HT1080 (cell line): ENCODE measurements at regions not wholly inside any gene's neighbourhood (a gene's known extent, or its start where the extent isn't known, plus 50 kb on each side); places are given as distances from the start of the nearest gene placed in this dataset.
"Not testable (repeated sequence)": the region's sequence is repeated elsewhere in the genome, so short reads cannot be mapped to it uniquely, and the experiment has no call there.

Source experiments
- DNase-seq: peaks from one replicate; pipeline ENCODE4 v3.0.0-alpha.2; 2015; ENCODE audit warnings: low read depth

DNA sequence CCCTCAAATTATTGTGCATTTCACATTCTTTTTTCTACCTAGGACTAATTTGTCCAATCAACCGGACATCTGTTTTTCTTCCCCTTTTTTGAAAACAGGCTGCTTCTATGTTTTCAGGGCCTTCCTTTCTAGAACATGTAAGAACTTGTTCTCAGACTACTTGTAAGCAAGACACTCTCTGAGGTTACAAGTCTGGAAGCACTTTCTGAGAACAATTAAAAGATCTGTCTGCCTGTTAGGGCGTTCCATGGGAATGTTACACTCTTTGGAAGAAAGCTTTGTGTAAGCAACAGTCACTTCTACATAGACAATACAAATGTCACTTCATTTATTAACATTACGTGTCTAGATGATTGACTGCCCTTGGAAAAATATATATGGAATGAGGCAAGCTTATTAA, 50.9 kb upstream of the HSPB3 start:
- DNase-seq, result no peak

DNA sequence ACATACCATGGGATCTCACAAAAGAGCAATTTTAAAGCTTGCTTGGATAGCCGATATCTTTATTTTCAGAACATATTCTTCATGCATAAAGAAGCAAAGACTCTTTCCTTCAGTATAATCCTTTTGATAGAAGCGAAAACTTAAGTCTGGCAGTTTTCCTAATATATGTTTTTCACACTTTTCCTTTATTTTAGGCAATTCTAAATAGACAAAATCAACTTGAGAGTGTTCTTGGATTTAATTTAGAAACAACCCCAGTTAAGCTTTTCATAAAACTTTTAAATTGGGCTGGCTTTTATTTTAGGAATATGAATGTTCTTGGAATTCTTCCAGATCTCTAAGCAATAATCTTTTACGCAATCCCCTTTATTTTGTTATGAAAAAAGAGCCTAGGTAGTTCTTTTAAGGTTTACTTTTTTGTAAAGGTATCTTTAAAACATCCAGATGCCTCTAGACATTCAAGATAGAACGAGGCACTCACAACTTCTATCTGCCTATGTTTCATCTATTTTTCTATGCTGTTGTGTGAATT, 51.5 kb upstream of the HSPB3 start:
- DNase-seq, result no peak

GRCh38 chr5:54403121-54403520, 52.4 kb upstream of the HSPB3 start:
- no peak for DNase-seq

DNA sequence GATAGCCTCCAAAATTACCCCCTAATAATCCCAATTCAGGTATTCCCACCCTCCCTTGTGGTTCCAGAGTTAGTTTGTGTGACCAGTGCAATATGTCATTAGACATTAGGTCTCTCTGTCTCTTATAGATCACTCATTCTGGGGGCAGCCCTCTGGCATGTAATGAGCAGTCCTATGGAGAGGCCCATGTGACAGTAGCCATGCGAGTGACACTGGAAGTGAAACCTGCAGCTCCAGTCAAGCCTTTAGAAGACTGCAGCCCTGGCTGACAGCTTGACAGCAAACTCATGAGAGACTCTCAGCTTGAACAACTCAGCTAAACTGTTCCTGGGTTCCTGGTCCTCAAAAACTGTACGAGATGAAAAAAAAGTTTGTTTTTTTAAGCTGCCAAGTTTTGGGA, 54.0 kb upstream of the HSPB3 start:
- no peak for DNase-seq

DNA sequence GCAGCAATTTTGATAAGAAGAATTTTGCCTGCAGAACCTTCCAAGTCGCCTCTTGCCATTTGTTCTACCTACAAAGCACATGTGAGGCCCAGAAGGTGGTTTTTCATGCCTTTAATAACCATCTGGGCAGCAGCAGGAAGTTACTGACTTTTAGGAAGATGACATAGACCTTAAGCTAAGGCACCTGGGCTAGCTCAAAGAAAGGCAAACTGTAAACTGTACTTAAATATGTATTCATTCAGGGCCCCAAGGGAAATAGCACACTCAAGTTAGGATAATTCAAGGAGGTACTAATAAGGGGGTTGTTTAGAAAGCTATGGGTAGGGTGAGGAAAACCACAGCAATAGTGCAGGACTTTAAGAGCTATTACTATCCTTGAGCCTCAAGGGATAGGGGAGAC, 57.3 kb upstream of the HSPB3 start:
- no peak for DNase-seq

DNA sequence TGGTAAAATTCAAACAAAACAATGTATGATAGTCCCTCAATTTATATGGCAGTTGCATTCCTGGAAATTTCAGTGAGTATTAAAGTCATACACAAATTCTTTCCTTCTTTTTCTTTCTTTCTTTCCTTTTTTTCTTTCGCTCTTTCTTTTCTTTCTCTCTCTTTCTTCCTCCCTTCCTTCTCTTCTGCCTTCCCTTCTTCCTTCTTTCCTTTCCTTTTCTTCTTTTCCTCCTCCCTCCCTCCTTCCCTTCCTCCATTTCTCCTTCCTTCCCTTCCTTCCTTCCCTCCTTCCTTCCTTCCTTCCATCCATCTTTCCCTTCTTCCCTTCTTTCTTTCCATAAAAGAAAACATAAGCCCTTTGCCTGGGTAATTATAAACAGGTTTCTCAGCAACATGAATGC, 58.1 kb upstream of the HSPB3 start:
- DNase-seq, result no peak

- not testable (repeated sequence) for DNase-seq
These were observed 62.5 kb upstream of the HSPB3 start for GRCh38 chr5:54393007-54393406.

DNA sequence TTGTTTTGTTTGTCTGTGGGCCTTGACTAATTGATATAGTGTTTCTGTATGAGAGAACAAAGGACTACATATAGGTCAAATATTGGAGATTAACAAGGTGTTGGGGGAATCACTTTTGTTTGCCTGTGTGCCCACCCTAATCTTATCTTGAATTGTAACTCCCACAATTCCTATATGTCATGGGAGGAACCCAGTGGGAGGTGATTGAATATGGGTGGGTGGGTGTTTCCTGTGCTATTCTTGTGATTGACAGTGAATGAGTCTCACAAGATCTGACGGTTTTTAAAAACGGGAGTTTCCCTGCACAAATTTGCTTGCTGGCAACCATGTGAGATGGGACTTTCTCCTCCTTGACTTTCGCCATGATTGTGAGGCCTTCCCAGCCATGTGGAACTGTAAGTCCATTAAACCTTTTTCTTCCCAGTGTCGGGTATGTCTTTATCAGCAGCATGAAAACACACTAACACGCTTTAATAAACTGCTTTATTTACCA, 64.9 kb upstream of the HSPB3 start:
- DNase-seq, result no peak

DNA sequence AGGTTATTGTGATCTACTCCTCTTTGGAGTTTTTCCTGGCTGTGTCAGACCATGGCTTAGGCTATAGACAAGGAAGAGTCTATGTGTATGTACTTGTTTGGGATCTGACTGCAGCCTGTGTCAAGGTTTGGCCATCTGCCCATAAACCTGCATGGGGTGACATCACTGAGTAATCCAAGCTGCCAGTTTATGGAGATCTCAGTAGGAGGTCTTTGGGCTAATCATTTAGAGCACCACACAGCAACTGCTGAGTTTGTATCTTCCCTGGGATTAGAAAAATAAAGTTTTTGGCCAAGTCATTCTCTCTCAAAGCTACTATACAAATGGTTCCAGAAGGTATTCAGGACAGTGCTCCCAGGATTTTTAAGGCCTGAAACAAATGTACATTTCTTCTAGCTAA, 65.5 kb upstream of the HSPB3 start:
- DNase-seq, result peak; percentile 96

- not testable (repeated sequence) for DNase-seq
These were observed 66.1 kb upstream of the HSPB3 start for GRCh38 chr5:54389399-54389798.

GRCh38 chr5:54388811-54389210, 66.7 kb upstream of the HSPB3 start:
- DNase-seq, result no peak

- DNase-seq, result no peak
These were observed 67.1 kb upstream of the HSPB3 start for GRCh38 chr5:54388409-54388808.

DNA sequence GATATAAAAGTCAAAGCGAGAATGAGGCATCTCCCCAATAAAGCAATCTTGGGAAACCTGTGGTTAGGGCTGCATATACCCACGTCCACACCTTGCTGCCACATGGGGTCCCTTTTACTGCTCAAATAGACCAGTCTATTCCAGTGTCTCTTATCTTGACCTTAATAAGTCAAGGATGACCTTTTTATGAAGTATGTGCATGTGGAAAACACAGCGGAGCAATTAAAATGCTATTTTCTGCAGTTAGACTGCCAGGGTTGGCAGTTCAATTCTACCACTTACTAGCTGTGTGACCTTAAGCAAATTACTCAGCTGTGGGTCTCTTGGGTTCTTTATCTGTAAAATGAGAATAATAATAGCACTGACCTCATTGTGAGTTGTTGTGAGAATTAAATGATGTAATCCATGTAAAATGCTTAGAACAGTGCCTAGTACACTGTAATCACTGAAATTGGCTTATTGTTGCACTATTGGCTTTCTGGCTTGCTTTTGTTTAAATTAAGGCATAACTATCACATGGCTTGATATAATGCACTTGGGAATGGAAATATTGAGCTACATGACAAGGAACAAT, 67.8 kb upstream of the HSPB3 start:
- no peak for DNase-seq

- DNase-seq, result no peak
These were observed 68.5 kb upstream of the HSPB3 start for GRCh38 chr5:54387031-54387430.

DNA sequence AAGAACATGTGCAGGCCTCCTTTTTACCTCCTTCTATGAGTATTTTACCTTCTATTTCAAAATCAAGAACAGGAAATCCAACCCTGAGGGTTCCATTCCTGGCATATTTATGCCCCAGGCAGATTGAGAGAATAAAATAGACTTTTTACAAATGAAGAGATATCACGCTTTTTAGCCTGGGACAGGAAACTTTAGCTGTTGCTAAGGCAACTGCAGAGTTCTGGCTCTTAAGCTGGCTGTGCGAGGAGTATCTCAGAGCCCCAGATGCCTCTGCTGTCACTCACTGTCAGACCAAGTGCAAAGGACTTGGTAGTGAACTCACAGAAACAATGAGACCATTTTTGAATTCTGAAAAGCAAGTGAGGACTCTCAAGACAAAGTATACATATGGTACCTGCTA, 69.5 kb upstream of the HSPB3 start:
- DNase-seq, result no peak

- no peak for DNase-seq
These were observed 71.1 kb upstream of the HSPB3 start for GRCh38 chr5:54384356-54384933.

DNA sequence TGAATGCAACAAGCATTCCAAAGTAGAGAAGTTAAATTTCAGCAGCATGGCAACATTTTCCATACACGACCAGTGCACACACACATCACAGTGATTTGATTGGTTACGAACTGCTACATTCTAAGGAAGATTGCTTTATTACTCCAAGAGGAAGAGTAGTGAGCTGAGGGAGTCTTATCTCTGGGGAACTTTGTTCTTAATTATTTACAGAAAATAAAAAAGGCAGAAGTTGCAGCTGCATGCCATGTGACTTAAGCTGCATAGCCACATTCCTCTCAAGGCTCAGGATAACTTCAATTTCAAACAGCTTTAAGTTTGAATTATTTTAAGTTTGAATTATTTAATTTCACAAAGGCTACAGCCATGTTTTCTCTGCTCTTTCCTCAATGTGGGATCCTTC, 71.6 kb upstream of the HSPB3 start:
- DNase-seq, result no peak

GRCh38 chr5:54383225-54383901, 72.1 kb upstream of the HSPB3 start:
- DNase-seq, result no peak

- DNase-seq, result not testable (repeated sequence)
These were observed 70.9 kb upstream of the ARL15 start for GRCh38 chr5:54381319-54381718.

DNA sequence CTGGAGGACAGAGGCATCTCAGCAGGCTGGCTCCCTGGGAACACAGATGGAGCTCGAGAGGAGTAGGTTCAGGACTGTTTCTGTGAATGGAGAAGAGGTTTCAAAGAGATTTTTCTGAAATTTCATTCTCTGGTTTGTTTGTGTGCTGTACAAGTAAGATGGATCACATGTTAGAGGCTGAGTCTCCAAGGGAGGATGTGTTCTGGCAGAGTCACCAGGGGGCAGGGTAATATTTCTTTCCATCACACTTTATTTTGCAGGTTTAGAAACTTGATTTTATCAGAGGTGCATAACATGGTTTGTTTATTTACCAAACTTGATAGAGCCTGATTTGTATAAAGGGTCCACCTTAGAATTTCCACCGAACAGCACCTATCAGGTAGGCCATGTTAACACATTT, 69.2 kb upstream of the ARL15 start:
- no peak for DNase-seq

- DNase-seq, result no peak
These were observed 68.3 kb upstream of the ARL15 start for GRCh38 chr5:54378707-54379106.

DNA sequence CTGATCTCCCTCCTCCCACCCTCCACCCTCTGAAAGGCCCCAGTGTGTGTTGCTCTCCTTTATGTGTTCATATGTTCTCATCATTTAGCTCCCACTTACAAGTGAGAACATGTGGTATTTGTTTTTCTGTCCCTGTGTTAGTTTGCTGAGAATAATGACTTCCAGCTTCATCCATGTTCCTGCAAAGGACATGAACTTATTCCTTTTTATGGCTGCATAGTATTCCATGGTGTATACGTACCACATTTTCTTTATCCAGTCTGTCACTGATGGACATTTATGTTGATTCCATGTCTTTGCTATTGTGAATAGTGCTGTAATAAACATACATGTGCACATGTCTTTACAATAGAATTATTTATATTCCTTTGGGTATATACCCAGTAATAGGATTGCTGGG, 67.0 kb upstream of the ARL15 start:
- not testable (repeated sequence) for DNase-seq

- DNase-seq, result no peak
These were observed 60.6 kb upstream of the ARL15 start for GRCh38 chr5:54370982-54371381.
